ENCODE measurements at regions not wholly inside any gene's neighbourhood (a gene's known extent, or its start where the extent isn't known, plus 50 kb on each side); places are given as distances from the start of the nearest gene placed in this dataset.

DNA sequence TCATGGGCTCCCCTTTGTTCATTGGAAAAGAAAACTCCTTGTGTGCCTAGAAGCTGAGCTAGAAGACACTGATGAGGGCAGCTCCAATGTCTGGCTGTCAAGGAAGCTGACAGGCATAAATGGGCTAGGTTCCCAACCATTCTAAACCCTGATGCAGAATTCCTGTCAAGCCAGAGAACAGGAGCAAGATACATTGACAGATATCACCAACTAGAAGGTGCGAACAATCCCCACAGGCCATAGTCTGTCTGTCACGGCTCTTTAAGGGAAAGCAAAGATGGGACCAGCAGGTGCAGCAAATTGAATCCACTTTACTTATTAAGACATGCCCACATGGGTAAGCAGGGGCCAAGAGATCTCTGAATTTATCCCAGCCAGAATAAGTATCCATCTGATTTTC is 617.9 kb upstream of the POT1 start:
- DNase-seq: no peak

DNA sequence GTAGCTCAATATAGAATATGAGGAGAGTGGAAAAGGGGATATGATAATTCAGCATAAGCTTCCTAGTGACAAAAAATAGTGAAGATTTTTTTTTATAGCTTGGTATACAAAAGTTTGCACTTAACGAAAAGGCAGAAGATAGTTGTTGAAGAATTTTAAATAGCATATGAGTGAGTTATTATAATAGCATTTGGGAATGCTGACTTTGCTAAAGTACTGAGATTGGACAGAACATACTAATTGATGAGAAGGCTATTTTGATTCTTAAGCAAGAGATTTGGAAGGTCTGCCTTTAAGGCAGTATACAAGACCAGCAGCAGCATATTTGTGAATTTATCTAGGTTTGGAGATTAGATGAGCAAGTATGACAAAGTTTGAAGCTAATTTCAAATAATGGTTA is 600.9 kb upstream of the POT1 start:
- no peak for DNase-seq

DNA sequence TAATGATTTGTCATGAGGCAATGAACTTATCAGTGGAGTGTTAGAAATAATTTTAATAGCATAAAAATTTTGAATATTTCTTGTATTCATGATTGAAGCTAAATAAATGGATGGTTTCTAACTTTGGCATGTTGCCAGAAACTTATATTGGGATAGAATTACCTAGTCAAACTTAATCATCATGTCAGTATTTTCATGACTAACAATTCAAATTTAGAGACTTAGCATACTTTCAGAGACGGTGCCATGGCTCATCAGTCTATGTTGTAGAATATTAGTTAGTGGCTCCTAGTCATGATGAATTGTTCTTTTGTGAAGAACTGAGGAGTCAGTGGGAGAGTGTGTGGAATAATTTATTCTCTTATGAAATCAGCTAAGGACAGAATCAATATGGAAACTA is 599.6 kb upstream of the POT1 start:
- no peak for DNase-seq

DNA sequence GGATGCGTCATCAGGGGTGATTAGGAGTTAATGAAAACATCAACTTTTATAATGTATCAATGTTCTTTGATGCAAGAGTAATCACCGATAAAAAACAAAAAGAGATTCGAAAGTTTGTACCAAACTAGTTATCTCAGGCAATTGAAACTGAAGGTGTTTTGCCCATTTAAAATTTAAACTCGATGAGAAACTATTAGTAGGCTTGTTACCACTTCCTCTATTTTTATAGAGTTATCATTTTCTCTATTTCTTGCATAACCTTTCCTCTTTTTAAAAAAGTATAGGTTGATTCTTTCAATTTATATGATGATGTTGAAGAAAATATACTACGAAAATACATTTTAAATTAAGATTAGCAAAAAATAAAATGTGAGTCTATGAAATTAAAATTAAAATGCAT is 597.3 kb upstream of the POT1 start:
- DNase-seq: no peak

DNA sequence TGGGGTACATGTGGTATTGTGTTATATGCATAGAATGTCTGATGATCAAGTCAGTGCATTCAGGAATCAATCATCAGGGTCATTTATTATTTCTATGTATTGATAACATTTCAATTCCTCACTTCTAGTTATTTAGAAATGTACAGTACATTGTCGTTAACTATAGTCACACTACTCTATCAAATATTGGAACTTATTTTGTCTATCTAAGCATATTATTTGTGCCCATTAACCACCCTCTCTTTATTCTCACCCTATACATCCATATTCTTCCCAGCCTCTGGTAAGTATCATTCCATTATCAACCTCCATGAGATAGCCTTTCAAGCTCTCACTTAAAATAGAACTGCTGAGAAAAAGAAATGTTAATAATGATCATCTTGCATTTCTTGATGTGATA is 596.5 kb upstream of the POT1 start:
- DNase-seq: no peak

DNA sequence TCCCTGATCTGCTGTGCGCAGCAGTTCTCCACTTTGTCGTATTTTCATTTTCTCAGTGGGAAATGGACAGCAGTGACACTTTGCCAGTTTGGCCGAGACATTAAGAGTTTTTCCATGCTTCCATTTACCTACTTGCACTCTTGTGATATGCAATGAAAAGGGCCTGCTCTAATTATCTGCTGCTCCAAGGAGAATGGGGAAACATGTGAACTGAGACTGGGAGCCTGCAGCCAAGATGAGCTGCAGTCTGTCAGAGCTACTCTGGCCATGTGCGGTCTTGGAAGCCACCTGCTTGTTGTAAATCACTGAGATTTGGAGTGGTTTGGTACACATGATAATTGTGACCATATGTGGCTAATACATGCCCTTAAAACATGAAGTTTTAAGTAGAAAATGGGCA is 586.6 kb upstream of the POT1 start:
- no peak for DNase-seq

DNA sequence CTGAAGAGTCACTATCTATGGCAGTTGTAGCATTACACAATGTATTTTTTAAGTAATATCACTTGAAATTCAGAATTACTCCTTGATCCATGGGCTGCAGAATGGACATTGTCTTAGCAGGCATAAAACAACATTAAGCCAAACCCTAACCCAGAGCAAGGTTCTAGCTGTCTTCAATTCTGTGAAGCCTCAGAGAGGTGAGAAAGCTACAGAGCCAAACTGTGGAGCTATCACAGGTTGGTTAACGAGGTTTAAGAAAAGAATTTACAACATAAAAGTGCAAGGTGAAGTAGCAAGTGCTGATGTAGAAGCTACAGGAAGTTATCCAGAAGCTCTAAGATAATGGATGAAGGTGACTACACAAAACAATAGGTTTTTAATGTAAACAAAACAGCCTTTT is 582.7 kb upstream of the POT1 start:
- no peak for DNase-seq

DNA sequence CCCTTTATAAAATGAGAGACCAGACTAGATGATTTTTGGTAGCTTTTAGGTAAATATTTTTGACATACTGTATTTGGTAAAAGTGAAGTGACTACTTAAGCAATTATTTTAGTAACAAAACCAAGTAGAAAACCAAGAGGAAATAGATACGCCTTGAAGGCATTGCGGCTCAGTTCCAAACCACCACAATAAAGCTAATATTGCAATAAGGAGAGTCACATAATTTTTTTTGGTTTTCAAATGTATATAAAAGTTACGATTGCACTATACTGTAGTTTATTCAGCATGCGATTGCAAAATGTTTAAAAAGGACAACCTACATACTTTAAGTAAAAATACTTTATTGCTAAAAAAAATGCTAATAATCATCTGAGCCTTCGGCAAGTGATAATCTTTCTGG is 581.7 kb upstream of the POT1 start:
- DNase-seq: no peak

DNA sequence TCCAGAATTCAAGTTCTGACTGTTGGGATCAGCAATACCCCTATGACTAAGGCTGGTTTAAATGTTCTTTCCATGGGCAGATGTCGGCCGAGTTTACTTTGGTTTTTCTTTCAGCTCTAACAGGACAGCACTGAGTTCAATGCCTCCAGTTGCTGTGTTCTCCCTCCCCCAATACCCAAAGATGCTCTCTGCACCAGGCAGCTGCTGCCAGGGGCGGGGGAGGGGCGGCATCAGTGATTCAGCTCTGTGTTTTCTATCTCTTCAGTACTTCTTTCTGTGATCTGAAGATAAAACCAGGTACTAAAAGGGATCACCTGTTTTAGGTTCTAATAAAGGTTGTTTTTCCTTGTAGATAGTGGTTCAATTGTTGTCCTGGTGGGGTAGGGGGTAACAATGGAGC is 576.7 kb upstream of the POT1 start:
- no peak for DNase-seq

DNA sequence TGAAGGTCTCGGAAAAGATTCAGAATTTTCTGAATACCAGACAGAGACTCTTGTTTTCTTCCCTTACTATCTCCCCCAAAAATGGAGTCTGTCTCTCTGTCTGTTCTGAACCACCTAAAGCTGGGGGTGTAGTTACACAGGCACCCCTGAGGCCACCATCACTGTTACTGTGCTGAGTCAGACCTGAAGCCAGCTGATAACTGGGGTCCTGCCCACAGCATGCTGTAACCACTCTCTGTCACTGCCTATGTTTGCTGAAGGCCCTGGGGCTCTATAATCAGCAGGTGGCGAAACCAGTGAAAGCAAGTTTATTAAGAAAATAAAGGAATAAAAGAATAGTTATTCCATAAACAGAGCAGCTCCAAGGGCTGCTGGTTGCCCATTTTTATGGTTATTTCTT is 575.2 kb upstream of the POT1 start:
- no peak for DNase-seq

DNA sequence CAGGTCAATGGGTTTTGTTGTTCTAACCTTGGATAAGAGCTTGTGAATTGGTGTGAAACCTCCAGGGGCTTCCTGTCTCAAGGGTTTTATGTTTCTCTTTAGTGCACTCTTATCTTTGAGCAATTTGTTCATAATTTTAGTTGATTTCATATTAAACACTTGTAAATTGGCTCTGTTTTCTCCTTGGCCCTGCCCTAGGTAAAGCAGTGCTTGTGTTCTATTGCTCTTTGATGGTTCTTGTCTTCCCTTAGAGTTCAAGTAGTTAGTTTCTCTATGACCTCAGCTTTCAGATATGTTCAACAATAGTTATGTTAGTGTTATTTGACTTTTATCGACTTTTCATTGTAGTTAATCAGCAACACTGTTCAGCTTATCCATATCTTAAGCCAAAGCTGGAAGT is 566.4 kb upstream of the POT1 start:
- DNase-seq: no peak

DNA sequence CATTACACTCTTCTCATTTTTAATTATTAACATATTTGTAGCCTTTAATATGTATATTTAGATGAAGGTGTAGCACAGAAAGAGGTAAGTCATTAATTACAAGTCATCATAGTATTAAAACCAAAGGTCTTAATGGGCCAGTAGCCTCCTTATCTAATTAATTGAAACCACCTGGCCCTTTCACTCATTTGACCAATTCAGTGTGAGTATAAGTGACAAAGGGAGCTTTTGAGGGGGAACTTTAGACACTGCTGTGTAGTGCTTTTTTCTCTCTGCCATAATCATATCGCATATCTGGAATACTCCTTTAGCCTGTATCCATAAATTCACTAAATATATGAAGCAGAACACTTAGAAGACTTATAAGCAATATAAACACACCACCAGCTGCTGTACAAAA is 562.9 kb upstream of the POT1 start:
- no peak for DNase-seq

DNA sequence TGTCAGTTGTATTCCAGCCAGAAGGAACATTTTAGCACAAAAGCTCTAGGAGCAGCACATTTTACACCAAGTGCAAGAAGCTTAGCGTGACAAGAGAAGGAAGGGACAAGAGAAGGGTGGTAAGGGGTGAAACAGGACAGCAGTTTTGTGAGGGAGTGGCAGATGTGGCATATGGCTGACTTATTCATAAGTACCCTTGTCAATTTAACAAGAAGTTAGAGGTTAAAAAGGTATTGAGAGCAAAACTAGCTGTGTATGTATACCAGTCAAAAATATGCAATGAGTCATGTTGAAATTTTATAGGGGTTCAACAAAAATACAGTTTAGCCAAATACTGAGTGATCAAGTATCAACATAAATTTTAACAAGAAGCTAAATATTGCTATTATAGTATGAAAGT is 561.5 kb upstream of the POT1 start:
- no peak for DNase-seq

DNA sequence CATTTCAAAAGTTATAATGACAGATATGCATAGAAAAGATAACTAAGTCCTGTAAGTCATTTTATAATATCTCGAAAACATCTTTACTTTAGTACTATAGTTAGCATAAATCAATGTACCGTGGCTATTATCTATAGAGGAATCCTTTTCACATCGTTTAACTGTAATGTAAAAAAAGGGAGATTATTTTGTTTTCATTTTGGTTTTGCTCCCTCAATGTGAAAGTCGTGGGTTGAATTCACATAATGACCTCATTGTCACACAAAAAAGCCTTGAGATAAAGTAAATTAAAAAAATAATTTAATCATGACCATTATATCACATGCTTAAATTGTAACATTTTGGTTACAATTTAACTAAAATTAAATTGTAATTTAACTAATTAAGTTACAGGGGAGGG is 560.5 kb upstream of the POT1 start:
- DNase-seq: no peak

DNA sequence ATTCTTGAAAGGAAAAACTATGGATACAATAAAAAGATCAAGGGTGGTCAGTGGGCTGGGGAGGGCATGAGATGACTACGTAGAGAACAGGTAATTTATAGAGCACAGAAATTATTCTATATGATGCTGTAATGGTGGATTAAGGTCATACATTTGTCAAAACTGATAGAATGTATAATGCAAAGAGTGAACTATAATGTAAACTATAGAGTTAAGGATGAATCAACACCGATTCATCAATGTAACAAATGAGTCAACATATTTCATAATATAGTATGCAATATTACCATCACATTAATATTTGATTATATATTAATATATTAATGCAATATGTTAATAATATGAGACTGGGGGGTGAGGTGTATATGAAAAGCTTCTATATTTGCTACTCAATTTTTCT is 555.6 kb upstream of the POT1 start:
- no peak for DNase-seq

DNA sequence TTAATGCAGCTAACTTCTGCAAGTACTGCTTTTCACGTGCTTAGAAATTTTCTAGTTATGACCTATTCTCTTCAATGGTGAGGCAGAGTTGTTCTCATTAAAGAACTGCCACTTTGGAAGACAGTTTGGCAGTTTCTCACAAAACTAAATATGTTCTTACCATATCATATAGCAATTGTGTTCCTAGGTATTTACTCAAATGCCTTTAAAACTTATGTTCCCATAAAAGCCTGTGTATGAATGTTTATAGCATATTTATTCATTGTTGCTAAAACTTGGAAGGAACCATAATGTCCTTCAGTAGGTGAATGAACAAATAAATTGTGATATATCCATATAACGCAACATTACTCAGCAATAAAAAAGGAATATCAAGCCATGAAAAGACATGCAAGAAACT is 555.1 kb upstream of the POT1 start:
- DNase-seq: no peak

DNA sequence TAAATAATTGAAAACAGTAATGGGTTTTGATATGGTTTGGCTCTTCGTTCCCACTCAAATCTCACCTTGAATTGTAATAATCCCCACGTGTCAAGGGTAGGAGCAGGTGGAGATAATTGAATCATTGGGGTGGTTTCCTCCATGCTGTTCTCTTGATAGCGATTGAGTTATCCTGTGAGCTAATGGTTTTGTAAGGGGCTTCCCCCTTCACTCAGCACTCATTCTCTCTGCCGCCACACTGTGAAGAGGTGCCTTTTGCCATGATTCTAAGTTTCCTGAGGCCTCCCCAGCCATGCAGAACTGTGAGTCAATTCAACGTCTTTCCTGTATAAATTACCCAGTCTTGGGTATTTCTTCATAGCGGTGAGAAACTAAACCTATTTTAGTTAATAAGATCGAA is 551.7 kb upstream of the POT1 start:
- no peak for DNase-seq

DNA sequence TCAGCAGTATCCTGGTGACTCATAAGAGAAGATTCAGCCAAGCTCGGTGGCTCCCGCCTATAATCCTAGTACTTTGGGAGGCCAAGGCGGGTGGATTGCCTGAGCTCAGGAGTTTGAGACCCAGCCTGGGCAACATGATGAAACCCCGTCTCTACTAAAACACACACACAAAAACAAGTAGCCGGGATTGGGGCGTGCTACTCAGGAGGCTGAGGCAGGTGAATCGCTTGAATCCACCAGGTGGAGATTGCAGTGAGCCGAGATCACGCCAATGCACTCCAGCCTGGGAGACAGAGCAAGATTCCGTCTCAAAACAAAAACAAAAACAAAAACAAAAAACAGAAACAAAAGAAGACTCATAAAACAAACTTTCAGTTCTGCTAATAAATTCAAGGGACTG is 551.1 kb upstream of the POT1 start:
- DNase-seq: no peak

DNA sequence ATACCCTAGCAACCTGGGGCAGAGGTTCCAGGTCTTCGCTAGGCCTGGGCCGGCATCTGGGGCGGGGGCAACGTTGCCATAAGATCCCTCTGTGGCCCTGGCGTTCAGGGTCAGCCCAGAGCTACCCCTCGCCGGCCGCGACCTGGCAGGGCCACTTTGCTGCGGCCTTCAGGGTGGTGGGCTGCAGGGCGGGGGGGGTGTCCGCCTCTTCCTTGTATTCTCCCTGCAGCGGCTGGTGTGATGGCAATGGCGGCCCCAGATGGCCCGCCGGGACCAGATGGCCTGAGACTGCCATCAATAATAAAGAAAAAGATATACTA is 539.2 kb upstream of the POT1 start:
- DNase-seq: no peak

DNA sequence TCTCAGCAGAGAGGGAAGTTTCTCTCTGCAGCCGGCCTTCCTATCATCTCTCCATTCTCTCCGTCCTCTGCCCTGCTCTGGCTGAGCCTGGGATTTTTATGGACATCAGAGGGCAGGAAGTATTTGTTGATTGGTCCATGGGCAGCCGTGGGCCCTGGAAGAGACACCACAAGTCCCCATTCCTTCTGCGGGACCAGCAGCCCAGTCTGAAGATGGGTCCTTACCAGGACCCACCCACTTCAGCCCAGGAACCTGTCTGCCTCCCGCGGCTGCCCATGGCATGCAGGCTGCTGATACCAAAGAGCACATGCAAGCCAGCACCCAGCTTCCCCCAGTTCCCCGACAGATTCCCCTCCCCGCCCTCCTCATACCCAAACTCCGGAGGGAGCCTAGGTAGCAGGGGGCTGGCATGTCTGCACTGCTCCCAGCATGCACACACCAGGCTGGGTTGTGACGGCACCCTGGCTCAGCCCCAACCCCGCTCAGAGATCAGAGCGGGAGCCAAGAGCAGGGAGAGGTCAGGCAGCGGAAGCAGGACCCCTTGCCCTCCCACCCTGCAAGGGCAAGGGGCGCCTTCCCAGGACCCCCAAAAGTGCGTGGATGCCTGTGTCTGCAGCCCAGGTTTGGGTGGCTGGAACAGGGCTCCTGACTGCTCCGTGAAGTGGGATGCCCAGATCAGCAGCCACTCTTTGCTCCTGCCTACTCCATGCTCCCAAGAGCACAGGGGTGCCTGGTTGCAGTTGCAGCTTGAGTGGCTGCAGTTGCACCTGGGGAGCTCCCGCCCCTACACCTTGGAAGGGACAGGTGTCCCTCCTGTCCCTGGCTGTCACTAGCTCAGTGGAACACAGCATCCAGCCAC is 538.6 kb upstream of the POT1 start:
- no peak for DNase-seq

DNA sequence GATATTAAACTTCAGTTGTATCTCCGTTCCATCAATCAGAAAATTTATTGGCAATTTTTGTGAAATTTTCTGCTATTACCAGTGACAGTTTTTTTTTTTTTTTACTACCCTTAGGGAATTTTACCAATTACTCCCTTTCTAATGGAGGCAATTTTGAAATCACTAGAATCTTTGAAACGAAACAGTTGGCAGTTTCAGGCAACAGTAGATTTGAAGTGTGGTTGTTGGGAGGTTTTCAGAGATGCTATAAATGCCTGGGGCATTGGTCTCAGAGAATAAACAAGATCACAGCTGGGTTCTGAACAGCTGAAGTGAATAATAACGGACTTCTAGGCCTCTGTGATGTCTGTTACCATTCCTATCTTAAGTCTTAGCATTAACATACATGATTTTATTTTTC is 535.9 kb upstream of the POT1 start:
- no peak for DNase-seq

DNA sequence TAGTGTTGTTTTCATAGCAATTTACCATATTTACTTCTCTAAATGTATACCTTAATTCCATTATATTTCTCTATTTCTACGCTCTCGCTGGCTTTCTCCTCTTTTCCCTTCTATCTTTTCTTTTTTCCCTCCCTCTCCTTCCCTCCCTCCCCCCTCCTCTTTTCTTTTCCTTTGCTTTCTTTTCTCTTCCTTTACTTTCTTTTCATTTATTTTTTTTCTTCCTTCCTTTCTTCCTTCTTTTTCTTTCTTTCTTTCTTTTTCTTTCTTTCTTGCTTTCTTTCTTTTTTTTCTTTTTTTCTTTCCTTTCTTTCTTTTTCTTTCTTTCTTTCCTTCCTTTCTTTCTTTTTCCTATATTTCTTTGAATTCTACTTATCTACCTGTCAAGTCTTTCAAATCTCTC is 533.0 kb upstream of the POT1 start:
- no peak for DNase-seq

DNA sequence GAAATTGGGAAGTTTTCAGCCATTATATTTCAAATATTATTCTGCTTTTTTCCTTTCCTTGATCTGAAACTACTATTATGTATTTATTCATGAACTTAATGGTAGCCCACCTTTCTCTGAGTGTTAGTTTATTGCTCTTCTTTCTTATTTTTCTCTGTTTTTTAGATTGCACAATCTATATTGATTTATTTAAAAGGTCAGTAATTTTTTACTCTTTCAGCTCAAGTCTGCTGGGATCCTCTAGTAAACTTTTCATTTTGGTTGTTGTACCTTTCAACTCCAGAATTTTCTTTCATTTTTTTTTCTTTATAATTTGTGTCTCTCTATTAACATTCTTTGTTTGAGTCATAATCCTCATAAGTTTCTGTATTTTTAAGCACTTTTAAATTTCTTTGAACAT is 529.4 kb upstream of the POT1 start:
- DNase-seq: no peak

DNA sequence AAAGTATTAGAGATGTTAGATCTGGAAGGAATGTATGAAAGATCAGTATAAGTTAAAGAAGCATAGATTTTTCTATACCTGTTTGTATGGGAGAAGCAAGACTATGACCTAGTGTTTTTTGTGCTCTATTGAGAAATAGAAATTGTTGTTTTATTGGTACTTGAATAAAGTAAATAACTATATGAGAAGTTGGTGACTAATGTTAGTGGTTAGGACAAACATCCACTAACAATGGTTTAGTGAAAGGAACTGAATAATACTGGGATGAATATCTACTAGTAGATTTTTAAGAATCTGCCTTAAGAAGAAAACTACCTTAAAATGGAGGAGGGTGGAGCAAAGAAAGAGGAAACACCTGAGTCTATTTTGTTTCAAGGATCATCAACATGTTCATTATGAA is 521.1 kb upstream of the POT1 start:
- DNase-seq: no peak

DNA sequence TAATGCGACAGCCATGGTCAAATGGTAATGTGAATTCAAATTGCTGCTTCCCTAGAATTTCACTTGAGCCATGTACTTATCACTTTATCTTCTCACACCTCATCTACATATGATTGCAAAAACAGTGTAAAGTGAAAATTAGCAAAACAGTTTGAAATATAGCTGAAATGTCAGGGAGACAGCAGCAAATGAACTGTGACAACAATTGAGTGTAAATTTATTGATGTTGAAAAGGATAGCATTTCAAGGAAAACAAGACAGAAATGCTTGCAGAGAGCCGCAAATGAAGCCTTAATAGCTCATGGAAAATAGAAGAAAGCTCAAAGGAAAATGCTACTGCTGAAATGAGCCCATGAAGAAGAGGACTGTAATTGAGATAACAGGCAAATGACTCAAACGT is 516.2 kb upstream of the POT1 start:
- DNase-seq: no peak

DNA sequence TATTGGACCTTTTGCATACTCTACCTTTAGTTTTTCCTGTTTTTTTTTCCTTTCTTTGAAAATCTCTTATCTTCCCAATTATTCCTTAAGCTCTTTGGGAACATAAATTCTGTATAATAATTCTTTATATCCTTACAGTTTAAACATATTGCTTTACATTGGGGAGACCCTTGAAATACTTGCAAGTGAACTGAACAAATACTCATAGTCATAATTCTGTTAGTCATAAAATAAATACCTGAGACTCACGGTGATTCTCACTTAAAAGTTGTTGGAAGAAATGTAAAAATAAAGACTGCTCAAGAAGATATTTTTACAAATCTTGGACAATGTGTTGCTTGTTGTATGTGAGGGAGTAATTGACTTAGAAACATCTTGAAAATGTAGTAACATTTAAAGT is 515.2 kb upstream of the POT1 start:
- DNase-seq: no peak

Data from COR-L47 (cell line).